ENCODE measurements at regions not wholly inside any gene's neighbourhood (a gene's known extent, or its start where the extent isn't known, plus 50 kb on each side); places are given as distances from the start of the nearest gene placed in this dataset.

DNA sequence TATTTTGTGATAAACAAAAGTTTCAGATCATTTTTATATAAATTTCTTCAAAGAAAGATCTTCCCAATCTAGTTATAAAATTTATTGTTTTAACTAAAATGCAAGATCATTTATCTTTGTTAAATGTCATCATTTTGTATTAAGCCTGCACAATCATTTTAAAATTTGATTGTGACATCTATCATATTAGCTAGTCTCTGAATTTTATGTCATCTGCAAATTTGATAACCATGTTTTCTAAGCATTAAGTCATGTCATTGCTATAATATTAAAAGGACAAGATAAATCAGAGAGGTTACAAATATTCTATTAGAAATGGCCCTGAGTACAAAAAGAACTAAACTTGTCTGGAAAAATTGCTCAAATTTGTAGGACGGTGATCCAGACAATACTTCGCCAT, 175.9 kb downstream of the PTN start:
- no peak for TF ChIP-seq CTCF (IDR thresholded peaks at IDR 0.05)
- TF ChIP-seq POLR2AphosphoS5 (IDR thresholded peaks at IDR 0.05; ENCODE audit: low read depth, low read length): no peak
- TF ChIP-seq SIN3A (IDR thresholded peaks at IDR 0.05; ENCODE audit: borderline replicate concordance, insufficient read depth, low read depth, low read length): no peak
- no peak for TF ChIP-seq REST (IDR thresholded peaks at IDR 0.05; ENCODE audit: insufficient read depth in 1 of 2, low read depth in 2 of 2, low read length in 1 of 2)
- no peak for TF ChIP-seq TCF7L2 (IDR thresholded peaks at IDR 0.05; ENCODE audit: low read depth, low read length)

Data from Panc1 (cell line).